HG02840 (cell line): ENCODE measurements at regions not wholly inside any gene's neighbourhood (a gene's known extent, or its start where the extent isn't known, plus 50 kb on each side); places are given as distances from the start of the nearest gene placed in this dataset.
"Not testable (repeated sequence)": the region's sequence is repeated elsewhere in the genome, so short reads cannot be mapped to it uniquely, and the experiment has no call there.

Experiments used
- ATAC-seq: cut with Tn5 transposase; IDR thresholded peaks from one replicate; pipeline ENCODE4 v1.9.1; 2021; ENCODE audit warnings: mild to moderate bottlenecking, moderate library complexity, moderate number of reproducible peaks; ENCODE audit not compliant: unreplicated experiment, low FRiP score

DNA sequence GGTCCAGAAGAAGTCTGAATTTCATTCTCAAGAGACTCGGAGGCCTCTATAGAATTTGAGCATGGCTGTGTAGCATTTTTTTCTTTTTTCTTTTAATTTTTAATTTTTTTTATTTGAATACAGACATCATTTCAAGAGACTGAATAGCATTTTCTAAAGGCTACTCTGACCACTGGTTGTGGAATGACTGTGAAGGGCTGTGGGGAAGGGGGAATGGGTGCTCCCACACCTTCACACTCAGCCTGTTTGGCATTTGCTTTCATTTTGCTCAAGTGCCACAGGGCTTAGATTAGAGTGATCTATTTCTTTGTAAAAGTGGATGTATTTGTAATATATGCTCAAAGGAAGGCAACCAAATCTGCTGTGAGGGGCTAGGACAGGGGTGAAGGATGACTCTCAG is 142.0 kb upstream of the SPOPL start:
- no peak for ATAC-seq

DNA sequence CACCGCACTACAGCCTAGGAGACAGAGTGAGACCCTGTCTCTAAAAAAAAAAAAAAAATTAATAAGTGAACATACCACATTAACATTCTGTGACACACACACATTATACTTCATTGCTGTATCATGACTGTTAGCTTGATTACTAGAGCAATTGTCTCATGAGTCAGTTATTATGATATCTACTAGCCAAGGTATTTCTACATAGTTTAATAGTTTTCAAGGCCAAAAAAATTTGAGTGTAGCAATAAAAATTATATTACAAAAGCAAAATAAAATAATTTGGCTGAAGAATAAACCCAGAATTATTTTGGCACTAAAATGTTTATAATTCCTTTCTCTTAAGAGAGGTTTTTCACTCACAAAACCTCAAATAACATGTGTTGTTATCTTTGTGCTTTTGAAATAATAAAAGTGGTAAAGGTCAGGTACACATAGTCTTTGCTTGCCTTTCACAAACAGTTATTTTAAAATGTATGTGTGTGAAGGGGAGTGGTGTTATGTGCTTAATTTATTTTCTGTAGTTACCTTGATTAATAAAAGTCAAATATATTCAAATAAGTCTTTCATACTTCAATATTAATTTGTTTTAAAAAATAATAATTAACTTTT is 136.9 kb upstream of the SPOPL start:
- ATAC-seq: no peak

DNA sequence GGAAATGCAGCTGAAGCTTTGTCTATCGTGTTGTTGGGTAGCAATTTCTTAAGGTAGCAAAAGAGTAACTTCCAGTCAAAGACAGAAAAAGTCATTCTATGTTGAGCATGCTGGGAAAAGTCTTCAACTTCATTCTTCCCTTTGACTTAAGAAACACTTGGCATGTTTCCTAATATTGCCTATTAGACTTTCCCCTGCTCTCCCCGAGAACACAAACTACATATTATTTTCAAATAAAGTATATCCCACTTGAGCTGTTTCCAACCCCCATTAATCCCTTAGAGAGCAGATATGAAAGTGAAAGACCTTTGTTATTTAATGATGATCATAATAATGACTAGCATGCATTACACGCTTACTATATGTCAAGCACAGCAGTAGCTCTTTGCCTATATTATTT is 136.0 kb upstream of the SPOPL start:
- ATAC-seq: no peak

DNA sequence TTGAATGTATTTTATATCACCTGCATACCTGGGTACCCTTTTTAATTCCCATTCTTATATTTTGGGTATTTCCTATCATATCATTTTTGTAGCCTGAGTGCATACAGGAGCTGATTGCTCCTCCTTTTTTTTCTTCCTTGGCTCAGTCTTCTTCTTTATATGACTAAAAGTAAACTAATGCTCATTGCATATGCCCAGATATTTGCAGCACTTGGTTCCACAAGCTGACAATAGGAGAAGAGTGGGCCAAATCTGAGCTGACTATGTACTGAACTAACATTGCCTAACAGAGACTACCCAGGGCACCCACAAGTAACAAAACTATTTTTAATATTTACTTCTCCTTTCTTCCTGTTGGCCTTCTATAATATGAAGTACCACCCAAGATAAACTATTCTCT is 131.7 kb upstream of the SPOPL start:
- no peak for ATAC-seq

DNA sequence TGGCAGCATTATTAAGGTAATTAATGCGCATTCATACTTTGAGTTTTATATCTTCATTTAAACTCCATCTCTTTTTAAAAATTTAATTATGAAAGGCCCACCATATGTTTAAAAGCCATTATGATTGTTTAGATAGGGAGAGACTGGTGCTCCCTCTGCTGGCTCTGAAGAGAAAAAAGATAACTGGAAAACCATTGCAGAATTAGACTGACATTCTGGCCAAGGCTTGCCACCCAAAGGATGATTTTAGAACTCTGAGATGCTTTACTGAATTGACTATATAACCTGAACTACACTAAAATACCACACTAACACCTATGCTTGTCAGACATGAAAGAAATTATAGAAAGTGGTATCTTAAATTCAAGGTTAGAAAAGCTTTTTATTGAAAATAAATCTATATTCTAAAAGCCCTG is 127.6 kb upstream of the SPOPL start:
- ATAC-seq: no peak

DNA sequence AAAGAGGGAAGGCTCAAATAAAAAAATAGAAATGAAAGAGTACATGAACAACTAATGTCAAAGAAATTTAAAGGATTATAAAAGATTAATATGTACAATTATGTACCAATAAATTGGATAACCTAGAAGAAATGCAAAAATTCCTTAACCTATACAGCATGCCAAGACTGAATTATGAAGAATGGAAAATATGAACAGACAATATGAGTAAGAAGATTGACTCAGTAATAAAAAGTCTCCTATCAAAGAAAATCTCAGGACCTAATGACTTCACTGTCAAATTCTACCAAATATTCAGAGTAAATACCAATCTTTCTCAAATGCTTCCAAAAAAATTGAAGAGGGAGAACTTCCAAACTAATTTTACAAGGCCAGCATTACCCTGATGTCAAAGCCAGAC is 120.2 kb upstream of the SPOPL start:
- no peak for ATAC-seq

DNA sequence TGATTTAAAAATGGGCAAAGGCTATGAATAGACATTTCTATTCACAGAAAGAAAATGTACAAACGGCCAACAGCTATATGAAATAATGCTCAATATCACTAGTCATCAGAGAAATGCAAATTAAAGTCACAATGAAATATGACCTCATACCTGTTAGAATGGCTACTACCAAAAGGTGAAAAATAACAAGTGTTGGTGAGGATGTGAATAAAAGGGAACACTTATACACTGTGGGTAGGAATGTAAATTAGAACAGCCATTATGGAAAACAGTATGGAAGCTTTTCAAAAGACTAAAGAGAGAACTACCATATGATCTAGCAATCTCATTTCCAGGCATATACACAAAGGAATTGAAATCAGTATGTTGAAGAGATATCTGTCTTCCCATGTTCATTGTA is 118.9 kb upstream of the SPOPL start:
- ATAC-seq: no peak

DNA sequence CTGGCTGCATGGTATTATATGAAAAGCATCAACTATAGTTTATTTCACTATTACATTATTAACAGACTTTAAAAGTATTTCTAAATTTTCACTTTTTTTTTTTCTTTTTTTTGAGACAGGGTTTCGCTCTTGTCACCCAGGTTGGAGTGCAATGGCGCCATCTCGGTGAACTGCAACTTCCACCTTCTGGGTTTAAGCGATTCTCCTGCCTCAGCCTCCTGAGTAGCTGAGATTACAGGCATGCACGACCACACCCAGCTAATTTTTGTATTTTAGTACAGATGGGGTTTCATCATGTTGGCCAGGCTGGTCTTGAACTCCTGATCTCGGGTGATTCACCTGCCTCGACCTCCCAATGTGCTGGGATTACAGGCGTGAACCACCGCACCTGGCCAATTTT is 115.4 kb upstream of the SPOPL start:
- ATAC-seq: not testable (repeated sequence)

DNA sequence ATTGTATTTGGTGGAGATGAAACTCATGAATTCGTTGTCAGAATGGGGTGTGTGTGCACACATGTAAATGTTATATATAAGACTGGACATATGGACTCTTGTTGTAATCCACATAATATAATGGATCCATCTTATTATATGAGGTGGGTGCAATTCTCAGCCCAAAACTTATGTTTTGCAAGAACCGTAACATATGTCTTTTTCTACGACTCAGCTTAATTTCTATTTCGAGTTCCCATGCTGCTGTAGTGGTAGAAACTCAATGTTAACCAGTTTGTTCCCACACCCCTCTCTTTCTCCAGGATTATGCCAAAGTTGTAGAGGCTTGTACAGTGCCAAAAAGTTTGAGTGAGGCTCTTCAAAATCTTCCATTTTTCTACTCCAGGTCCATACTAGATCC is 112.5 kb upstream of the SPOPL start:
- no peak for ATAC-seq

DNA sequence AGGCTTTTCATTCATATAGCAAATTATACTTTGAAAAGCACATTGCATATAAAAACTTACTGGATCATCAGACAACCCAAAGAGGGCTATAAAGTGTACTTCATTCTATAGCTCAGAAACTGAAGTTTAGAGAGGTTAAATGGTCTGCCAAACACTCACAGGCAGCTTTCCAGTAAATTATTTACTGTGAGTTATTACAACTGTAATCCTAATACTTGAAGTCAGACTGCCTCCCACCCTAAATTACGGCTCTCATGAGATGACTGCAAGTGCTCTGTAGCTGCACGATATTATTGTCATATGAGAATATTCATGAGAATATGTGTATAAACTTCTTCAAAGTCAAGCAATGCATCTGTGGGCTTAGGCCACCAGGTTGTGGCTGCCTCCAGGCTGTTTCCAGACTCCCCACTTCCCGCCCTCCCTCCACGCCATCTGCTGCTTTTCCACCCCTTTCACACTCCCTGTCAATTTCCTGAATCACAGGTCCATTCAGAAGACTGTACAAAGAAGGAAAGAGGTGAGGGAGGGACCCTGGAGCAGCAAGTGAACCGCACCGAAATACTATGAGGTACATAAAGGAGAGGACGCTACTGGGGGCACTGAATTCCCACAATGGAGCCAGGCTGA is 111.1 kb upstream of the SPOPL start:
- no peak for ATAC-seq

DNA sequence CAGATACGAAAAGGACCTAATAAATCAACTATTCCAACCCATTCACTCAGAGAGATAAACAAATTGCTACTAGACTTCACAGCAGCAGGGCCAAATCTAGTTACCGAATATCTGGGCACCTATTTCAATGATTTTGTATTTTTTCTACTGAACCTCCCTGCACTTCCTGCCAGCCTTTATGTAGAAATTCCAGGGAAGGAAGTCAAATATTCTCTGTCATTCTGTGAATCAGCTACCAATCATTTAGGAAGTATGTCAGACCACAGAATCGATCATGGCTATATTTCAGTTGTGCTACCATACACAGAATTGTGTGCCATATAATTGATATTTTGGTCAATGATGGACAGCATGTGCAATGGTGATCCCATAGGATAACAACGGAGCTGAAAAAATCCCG is 109.6 kb upstream of the SPOPL start:
- ATAC-seq: no peak

DNA sequence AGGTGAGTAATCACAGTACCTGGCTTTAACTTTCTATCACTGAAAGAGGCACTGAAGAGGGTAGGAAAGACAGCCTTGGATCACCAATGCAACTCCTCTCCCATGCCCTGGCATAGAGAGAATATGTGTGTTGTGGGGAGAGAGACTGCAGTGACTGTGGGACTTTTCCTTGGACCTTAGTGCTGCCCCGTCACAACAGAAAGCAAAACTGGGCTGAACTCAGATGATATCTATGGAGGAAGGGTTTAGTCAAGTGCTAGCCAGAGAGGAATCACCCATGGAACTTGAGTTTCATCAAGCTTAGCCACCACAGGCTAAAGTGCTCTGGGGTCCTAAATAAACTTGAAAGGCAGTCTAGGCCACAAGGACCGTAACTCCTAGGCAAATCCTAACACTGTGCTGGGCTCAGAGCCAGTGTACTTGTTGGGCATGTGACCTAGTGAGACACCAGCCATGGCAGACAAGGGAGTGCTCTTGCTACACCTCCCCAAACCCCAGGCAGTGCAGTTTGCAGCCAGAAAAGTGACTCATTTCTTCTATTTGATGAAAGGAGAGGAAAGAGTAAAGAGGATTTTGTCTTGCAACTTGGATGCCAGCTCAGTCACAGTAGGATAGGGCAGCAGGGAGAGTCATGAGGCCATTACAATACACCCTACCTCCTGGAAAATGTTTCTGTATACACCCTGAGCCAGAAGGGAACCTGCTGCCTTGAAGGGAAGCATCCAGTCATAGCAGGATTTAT is 105.8 kb upstream of the SPOPL start:
- no peak for ATAC-seq

DNA sequence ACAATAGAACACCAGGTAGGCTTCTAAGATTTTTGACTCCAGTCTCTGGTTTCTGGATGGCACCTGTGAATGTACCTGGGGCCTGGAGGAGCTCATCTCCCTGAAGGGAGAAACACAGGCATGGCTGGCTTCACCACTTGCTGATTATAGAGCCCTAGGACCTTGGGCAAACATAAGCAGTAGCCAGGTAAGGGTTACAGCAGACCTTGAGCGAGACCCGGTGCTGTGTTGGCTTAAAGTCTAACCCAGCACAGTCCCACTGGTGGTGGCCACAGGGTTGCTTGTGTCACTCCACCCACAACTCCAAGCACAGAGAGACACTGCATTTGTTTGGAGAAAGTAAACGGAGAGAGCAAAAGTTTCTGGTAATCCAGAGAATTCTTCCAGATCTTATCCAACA is 104.7 kb upstream of the SPOPL start:
- no peak for ATAC-seq

DNA sequence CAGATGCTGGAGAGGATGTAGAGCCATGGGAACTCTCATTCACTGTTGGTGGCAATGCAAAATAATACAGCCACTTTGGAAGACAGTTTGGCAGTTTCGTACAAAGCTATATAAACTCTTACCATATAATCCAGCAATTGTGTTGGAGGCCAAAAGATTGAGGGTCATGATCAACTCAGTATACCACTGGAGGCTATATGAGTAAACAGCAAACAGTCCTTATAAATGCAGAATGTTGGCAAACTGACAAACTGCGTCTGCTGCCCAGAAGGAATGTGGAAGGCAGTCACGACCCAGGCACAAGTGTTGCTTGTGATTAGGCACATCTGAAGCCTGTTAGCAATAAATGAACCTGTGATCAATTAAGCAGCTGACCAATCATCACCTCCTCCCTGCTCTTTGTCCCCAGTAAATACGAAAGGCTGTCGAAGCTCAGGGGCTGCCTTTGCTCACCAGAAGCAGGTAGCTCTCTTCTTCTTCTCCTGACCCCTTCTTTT is 98.1 kb upstream of the SPOPL start:
- ATAC-seq: no peak

DNA sequence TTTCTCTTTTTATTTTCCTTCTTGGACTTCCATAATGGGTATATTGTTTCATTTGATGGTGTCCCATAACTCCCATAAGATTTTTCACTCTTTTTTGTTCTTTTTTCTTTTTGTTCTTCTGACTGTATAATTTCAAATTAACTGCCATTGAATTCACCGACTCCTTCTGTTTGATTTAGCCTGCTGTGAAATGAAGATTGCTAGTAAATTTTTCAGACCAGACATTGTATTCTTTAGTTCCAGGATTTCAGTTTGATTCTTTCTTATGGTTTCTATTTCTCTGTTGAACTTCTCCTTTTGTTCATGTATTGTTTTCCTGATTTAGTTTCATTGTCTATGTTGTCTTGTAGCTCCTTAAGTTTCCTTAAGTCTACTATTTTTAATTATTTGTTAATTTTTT is 87.6 kb upstream of the SPOPL start:
- no peak for ATAC-seq

DNA sequence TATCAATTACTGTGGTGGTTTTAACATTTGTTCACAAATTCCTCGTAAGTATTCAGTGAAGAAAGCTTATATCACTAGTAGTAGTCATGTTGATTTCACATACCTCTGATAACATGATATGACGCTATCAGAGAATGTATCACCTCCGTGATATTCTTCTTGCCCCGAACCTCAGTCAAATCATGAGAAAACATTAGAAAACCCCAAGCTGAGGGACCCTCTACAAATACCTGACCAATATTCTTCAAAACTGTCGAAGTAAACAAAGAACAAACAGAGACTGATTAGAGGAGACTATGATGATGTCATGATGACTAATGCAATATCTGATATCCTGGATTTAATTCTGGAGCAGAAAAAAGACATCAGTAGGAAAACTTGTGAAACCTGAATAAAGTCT is 85.6 kb upstream of the SPOPL start:
- no peak for ATAC-seq

DNA sequence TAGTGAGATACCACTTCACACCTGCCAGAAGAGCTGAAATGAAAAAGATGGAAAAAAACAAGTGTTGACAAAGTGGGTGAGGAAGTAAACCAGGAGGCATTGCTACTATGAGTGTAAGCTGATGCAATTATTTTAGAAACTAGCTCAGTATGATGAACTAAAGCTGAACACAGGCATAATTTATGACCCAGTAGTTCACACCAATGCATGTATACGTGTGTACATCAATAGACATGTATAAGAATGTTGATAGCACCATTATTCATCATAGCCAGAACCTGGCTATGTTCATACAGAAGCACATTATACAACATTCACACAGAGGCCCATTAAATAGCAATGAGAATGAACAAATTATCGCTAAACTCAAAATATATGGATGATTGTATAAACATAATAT is 83.1 kb upstream of the SPOPL start:
- ATAC-seq: no peak

DNA sequence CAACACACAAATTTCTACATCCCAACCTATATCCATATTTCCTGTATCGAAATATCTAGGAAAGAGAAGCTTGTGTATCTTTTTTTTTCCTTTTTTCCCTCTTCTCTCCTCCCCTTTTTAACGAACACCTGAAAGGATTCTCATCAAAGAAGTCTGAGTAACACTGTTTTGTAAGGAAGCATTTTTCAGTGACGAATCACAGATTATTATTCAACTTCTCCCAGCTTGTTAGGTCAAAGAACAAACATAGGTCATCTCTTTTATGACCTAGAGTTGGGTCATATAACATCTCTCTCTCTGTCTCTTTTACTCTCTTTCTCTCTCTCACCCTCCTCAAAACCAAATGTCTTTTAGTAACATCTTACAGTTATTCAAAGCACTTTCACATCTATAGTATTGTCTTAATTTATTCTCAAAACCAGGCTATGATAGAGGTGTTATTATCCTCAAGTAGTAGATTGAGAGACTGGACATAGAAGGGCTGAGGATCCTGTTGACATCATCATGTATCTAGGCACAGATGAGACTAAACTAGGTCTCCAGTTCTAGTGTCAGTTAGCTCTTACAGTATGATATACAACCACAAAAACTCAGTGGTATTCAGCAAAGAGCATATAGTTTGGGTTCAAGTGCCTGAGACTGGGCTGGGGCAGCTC is 80.1 kb upstream of the SPOPL start:
- no peak for ATAC-seq

DNA sequence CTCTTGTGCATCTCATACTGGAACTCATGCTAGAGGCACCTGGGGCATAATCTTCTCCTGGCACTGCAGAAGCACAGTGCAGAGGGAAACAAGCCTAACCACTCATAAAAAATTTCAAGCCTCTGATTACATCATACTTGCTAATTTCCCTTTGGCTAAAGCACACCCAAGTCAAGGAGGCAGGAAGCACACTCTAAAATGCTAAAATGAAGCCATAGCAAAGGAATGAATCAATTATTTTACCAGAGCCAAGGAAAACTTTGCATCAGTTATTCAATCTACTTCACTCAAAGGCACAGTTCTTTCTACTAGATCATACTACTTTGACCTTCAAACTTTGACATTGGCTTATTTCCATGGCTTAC is 79.6 kb upstream of the SPOPL start:
- no peak for ATAC-seq

DNA sequence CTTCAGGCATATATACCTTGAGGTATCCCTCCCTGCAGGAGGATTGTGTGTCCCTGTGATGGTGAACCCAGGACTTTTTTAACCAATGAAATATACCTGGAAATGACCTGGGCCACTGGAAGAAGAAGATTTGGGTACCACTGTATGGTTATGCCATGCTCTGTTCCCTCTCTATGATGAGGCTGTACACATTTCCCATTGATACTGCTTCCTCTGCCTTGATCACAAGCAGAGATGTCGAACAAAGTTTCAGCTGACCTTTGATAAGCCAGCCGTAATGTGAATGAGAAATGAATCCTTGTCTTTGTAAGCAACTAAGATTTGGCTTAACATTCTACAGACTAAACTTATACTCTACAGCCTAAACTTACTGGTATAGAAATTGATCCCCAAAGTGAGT is 78.4 kb upstream of the SPOPL start:
- ATAC-seq: no peak

DNA sequence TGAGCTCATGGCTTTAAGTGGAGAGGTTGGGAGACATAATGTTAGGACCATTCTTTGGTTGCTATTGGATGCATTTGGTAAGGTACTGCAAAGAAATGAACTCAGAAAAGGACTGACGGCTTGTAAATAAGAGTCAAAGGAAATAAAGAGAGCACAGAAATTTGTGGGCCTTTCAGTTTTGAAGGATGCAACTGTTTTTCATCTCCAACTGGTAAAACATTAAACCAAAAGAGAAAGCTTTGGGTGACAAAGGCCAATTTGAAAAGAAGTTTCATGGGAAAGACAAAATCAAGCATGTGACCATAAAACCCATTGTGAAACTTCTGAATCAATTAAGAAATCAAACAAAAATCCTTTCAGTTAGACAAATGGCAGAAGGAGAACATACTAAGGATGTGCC is 77.8 kb upstream of the SPOPL start:
- no peak for ATAC-seq
